Endothelial cell (in vitro differentiated cells): ENCODE measurements at regions not wholly inside any gene's neighbourhood (a gene's known extent, or its start where the extent isn't known, plus 50 kb on each side); places are given as distances from the start of the nearest gene placed in this dataset.

Experiments
- DNase-seq: peaks from one replicate; pipeline ENCODE4 v3.0.0; 2021; ENCODE audit warnings: low spot score
- H3K27ac Mint-ChIP-seq: one replicate; pipeline ENCODE4 v1.8.0; 2021; ENCODE audit warnings: mixed read lengths, inconsistent platforms; ENCODE audit not compliant: unreplicated experiment
- H3K27me3 Mint-ChIP-seq: one replicate; pipeline ENCODE4 v1.8.0; 2021; ENCODE audit warnings: mild to moderate bottlenecking, moderate library complexity, mixed read lengths, inconsistent platforms; ENCODE audit not compliant: unreplicated experiment
- H3K36me3 Mint-ChIP-seq: one replicate; pipeline ENCODE4 v1.8.0; 2021; ENCODE audit warnings: mild to moderate bottlenecking, low read depth, mixed read lengths, inconsistent platforms; ENCODE audit not compliant: unreplicated experiment
- H3K4me1 Mint-ChIP-seq: one replicate; pipeline ENCODE4 v1.8.0; 2021; ENCODE audit warnings: mild to moderate bottlenecking, mixed read lengths, inconsistent platforms; ENCODE audit not compliant: unreplicated experiment
- H3K4me3 Mint-ChIP-seq: one replicate; pipeline ENCODE4 v1.8.0; 2021; ENCODE audit warnings: mild to moderate bottlenecking, mixed read lengths, inconsistent platforms; ENCODE audit not compliant: unreplicated experiment
- H3K9me3 Mint-ChIP-seq: one replicate; pipeline ENCODE4 v1.8.0; 2021; ENCODE audit warnings: mixed read lengths, inconsistent platforms; ENCODE audit not compliant: unreplicated experiment
- CTCF ChIP-seq: fragments of 200-600 bp; sonication (generic); IDR thresholded peaks from one replicate; pipeline ENCODE4 v1.5.0; 2021; ENCODE audit warnings: antibody characterized with exemption; ENCODE audit not compliant: unreplicated experiment

GRCh38 chr15:38696790-38697495 is 132.3 kb upstream of the RASGRP1 start:
- no peak overlapping the region for H3K27ac Mint-ChIP-seq
- no peak for TF ChIP-seq CTCF
- no peak overlapping the region for H3K4me3 Mint-ChIP-seq
- DNase-seq: no peak
- no peaks in the 10 kb centered on the region for H3K9me3 Mint-ChIP-seq
- H3K36me3 Mint-ChIP-seq: no peaks in the 10 kb centered on the region
- no peaks in the 10 kb centered on the region for H3K4me1 Mint-ChIP-seq
- no peaks in the 10 kb centered on the region for H3K27me3 Mint-ChIP-seq

- Mint-ChIP-seq H3K27ac (no peak overlapping the region), H3K27me3 (no peaks in the 10 kb centered on the region), H3K36me3 (no peaks in the 10 kb centered on the region)
Observed at GRCh38 chr15:38698254-38698653, 133.6 kb upstream of the RASGRP1 start.

GRCh38 chr15:38699633-38700230 is 135.1 kb upstream of the RASGRP1 start:
- no peaks in the 10 kb centered on the region for H3K4me1 Mint-ChIP-seq
- no peaks in the 10 kb centered on the region for H3K36me3 Mint-ChIP-seq
- H3K9me3 Mint-ChIP-seq: no peaks in the 10 kb centered on the region
- DNase-seq: peak; percentile 67
- TF ChIP-seq CTCF: peak; percentile 87
- no peak overlapping the region for H3K4me3 Mint-ChIP-seq
- no peak overlapping the region for H3K27ac Mint-ChIP-seq
- no peaks in the 10 kb centered on the region for H3K27me3 Mint-ChIP-seq

More at GRCh38 chr15:38698254-38698653, 133.6 kb upstream of the RASGRP1 start:
- DNase-seq: no peak
- Mint-ChIP-seq H3K4me3 (no peak overlapping the region), H3K4me1 (no peaks in the 10 kb centered on the region), H3K9me3 (no peaks in the 10 kb centered on the region)
- no peak for TF ChIP-seq CTCF

GRCh38 chr15:38701149-38701548 is 136.5 kb upstream of the RASGRP1 start:
- no peaks in the 10 kb centered on the region for H3K27me3 Mint-ChIP-seq
- no peak overlapping the region for H3K27ac Mint-ChIP-seq
- no peak overlapping the region for H3K4me3 Mint-ChIP-seq
- no peak for TF ChIP-seq CTCF
- no peaks in the 10 kb centered on the region for H3K4me1 Mint-ChIP-seq
- no peaks in the 10 kb centered on the region for H3K36me3 Mint-ChIP-seq
- H3K9me3 Mint-ChIP-seq: no peaks in the 10 kb centered on the region
- no peak for DNase-seq

GRCh38 chr15:38702178-38702912 is 137.7 kb upstream of the RASGRP1 start:
- H3K36me3 Mint-ChIP-seq: no peaks in the 10 kb centered on the region
- H3K4me1 Mint-ChIP-seq: no peaks in the 10 kb centered on the region
- no peak overlapping the region for H3K4me3 Mint-ChIP-seq
- TF ChIP-seq CTCF: no peak
- DNase-seq: no peak
- H3K9me3 Mint-ChIP-seq: no peaks in the 10 kb centered on the region
- H3K27me3 Mint-ChIP-seq: no peaks in the 10 kb centered on the region
- no peak overlapping the region for H3K27ac Mint-ChIP-seq
